ENCODE measurements at regions not wholly inside any gene's neighbourhood (a gene's known extent, or its start where the extent isn't known, plus 50 kb on each side); places are given as distances from the start of the nearest gene placed in this dataset.

- Histone ChIP-seq H4K20me1 (replicated peaks in 1 of 2; ENCODE audit: control insufficient read depth in 1 of 2, insufficient read depth in 2 of 2, low read length in 2 of 2) (no peaks in the 10 kb centered on the region), H3K4ac (replicated peaks; ENCODE audit: insufficient read length, low read depth, low read length) (no peak overlapping the region), H3K14ac (ENCODE audit: insufficient read length) (no peak overlapping the region), H4K91ac (replicated peaks; ENCODE audit: insufficient read length, low read length) (peak overlapping the region; percentile 13), H3K18ac (ENCODE audit: extremely low read depth, low read length) (no peak overlapping the region), H4K5ac (ENCODE audit: insufficient read length, low read depth, low read length) (no peak overlapping the region), H3K23ac (ENCODE audit: insufficient read length) (no peak overlapping the region), H2AFZ (ENCODE audit: low read length) (0 out of 2 replicates have a peak overlapping the region, but pooled peaks have one; percentile 28), H2BK15ac (ENCODE audit: low read length) (no peak overlapping the region), H3K4me3 (ENCODE audit: extremely low read depth in 1 of 4, insufficient read depth in 2 of 4, low read depth in 3 of 4, low read length in 4 of 4) (no peak overlapping the region), H2BK12ac (ENCODE audit: low read depth, low read length) (0 out of 2 replicates have a peak overlapping the region, but pooled peaks have one; percentile 14), H2BK120ac (replicated peaks; ENCODE audit: low read depth, low read length) (no peak overlapping the region), H4K8ac (ENCODE audit: extremely low read depth, insufficient read depth, low read length) (no peak overlapping the region), H3K4me2 (ENCODE audit: insufficient read depth in 1 of 2, low read depth in 2 of 2, low read length in 2 of 2) (no peak overlapping the region), H2BK5ac (ENCODE audit: low read depth, low read length) (no peak overlapping the region), H3K9ac (replicated peaks in 1 of 4; ENCODE audit: extremely low read depth in 1 of 4, low read depth in 3 of 4, low read length in 3 of 4) (no peak overlapping the region), H3K36me3 (ENCODE audit: control insufficient read depth in 2 of 4, insufficient read depth in 4 of 4, low read length in 3 of 4) (no peaks in the 10 kb centered on the region), H2AK5ac (ENCODE audit: low read depth, low read length) (no peak overlapping the region), H3K4me1 (replicated peaks in 1 of 4; ENCODE audit: control insufficient read depth in 3 of 4, insufficient read depth in 4 of 4, low read length in 3 of 4) (no peaks in the 10 kb centered on the region), H3K56ac (replicated peaks; ENCODE audit: insufficient read length, low read depth, low read length) (no peak overlapping the region), H3K79me1 (ENCODE audit: low read depth, low read length) (no peaks in the 10 kb centered on the region), H3K9me3 (ENCODE audit: insufficient read depth in 2 of 2, low read depth in 1 of 2, low read length in 1 of 2) (0 out of 4 replicates have a peak, but pooled peaks cover 0 to 2% of the 10 kb centered on the region in 2 experiments), H2BK20ac (ENCODE audit: low read length) (no peak overlapping the region), H3K79me2 (ENCODE audit: control insufficient read depth in 1 of 2, insufficient read depth in 2 of 2, low read length in 2 of 2) (no peaks in the 10 kb centered on the region), H3K27me3 (replicated peaks in 1 of 4; ENCODE audit: control insufficient read depth in 3 of 4, extremely low read depth in 1 of 4, insufficient read depth in 3 of 4, low read length in 3 of 4) (peaks cover 0 to 3% (median 0%) of the 10 kb centered on the region in 4 experiments; a peak in 2 of 7 replicates), H3K23me2 (ENCODE audit: low read depth, low read length) (no peaks in the 10 kb centered on the region), H3K27ac (ENCODE audit: low read depth, low read length) (no peak overlapping the region)
- no peak for FAIRE-seq
- 89% methylated on average over 23 of the region's 23 CpGs; no CpG with 5 or more reads in 1 of the 2 experiments for WGBS, 2 experiments (ENCODE audit: extremely low coverage in 1 of 2, insufficient coverage in 1 of 2, insufficient read length in 1 of 2, insufficient replicate concordance in 2 of 2, low coverage in 1 of 2, low lambda C conversion rate in 2 of 2, missing lambda C conversion rate in 1 of 2)
- POLR2A ChIA-PET (ENCODE audit: partially characterized antibody), result no interaction called here
- no peak for DNase-seq (ENCODE audit: low read depth in 1 of 2, low spot score in 2 of 2)
- CTCF ChIA-PET (ENCODE audit: partially characterized antibody), result interaction anchor here (0.6 to 2.7 kb wide), 9 partner anchors 10 to 792 kb away, joined by 3 to 13 read pairs (median 4); no protein-coding TSS in a partner anchor
- TF ChIP-seq POLR2AphosphoS5 (IDR thresholded peaks at IDR 0.05; ENCODE audit: low read depth, low read length), result no peak
- TF ChIP-seq TAF1 (IDR thresholded peaks at IDR 0.05; ENCODE audit: low read depth, low read length), result no peak
- TF ChIP-seq RBBP5 (IDR thresholded peaks at IDR 0.05; ENCODE audit: borderline replicate concordance, low read depth, low read length), result no peak
- no peak for TF ChIP-seq RAD21 (IDR thresholded peaks at IDR 0.05 in 1 of 2, conservative IDR thresholded peaks at IDR 0.05 in 1 of 2; ENCODE audit: low read depth in 2 of 2, low read length in 2 of 2)
- no peak for TF ChIP-seq KDM5A (IDR thresholded peaks at IDR 0.05; ENCODE audit: low read length)
- TF ChIP-seq JUN (IDR thresholded peaks at IDR 0.05; ENCODE audit: low read depth, low read length), result no peak
- TF ChIP-seq CBX5 (IDR thresholded peaks at IDR 0.05; ENCODE audit: low read depth, low read length), result no peak
- TF ChIP-seq EZH2 (IDR thresholded peaks at IDR 0.05; ENCODE audit: low read depth, low read length, severe bottlenecking), result no peak
- TF ChIP-seq TCF12 (IDR thresholded peaks at IDR 0.05; ENCODE audit: low read depth, low read length), result no peak
- TF ChIP-seq PHF8 (conservative IDR thresholded peaks at IDR 0.05; ENCODE audit: low read depth, low read length), result no peak
- TF ChIP-seq BRCA1 (IDR thresholded peaks at IDR 0.05; ENCODE audit: low read depth, low read length), result no peak
- TF ChIP-seq GABPA (IDR thresholded peaks at IDR 0.05; ENCODE audit: borderline replicate concordance, insufficient read depth, low read length), result no peak
- no peak for TF ChIP-seq KDM4A (IDR thresholded peaks at IDR 0.05; ENCODE audit: low read depth, low read length, severe bottlenecking)
These were observed 219.7 kb upstream of the LINGO1 start for GRCh38 chr15:77852241-77853007.

Measured in H1 (cell line).